Tibial artery (tissue), 4 donors: ENCODE measurements at regions not wholly inside any gene's neighbourhood (a gene's known extent, or its start where the extent isn't known, plus 50 kb on each side); places are given as distances from the start of the nearest gene placed in this dataset.
"Not testable (repeated sequence)": the region's sequence is repeated elsewhere in the genome, so short reads cannot be mapped to it uniquely, and the experiment has no call there.

Source experiments
- DNase-seq, 2 donors: peaks; one replicate each; pipeline ENCODE4 v3.0.0-alpha.2; 2019
- H3K27ac ChIP-seq, 2 donors: fragments of 200-600 bp; sonication (generic) in 1 of 2; 1 replicate in 1 of 2; 2 replicates in 1 of 2; pipeline ENCODE4 v1.5.1; 2018 to 2019; ENCODE audit warnings: mild to moderate bottlenecking in 1 of 2
- H3K27me3 ChIP-seq, 2 donors: fragments of 200-600 bp; sonication (generic) in 1 of 2; one replicate each; pipeline versions ENCODE4 v1.5.1 to v1.6.0; 2016 to 2019
- H3K36me3 ChIP-seq, 3 donors: fragments of 200-600 bp; sonication (generic) in 2 of 3; one replicate each; pipeline ENCODE4 v1.5.1; 2016 to 2019; ENCODE audit warnings: mild to moderate bottlenecking in 2 of 3
- H3K4me1 ChIP-seq, 4 donors: fragments of 200-600 bp; sonication (generic) in 2 of 4; 1 replicate in 3 of 4; 2 replicates in 1 of 4; pipeline ENCODE4 v1.5.1; 2016 to 2019
- H3K4me3 ChIP-seq, 2 donors: fragments of 200-600 bp; sonication (generic) in 1 of 2; 1 replicate in 1 of 2; 2 replicates in 1 of 2; pipeline ENCODE4 v1.5.1; 2018 to 2019; ENCODE audit warnings: mild to moderate bottlenecking in 2 of 2
- H3K9me3 ChIP-seq, 3 donors: fragments of 200-600 bp; sonication (generic) in 1 of 3; one replicate each; pipeline ENCODE4 v1.5.1; 2016 to 2019
- CTCF ChIP-seq, 2 experiments: fragments of 200-600 bp in 1 of 2; fragments of 450-650 bp in 1 of 2; IDR thresholded peaks; one replicate each; pipeline ENCODE4 v1.5.1; 2017 to 2019; ENCODE audit warnings: antibody characterized with exemption in 2 of 2, mild to moderate bottlenecking in 1 of 2, moderate library complexity in 1 of 2
- intact Hi-C: fragments of 100-400 bp; cut with DNase I; formaldehyde crosslinking; loops from one replicate; pipeline ENCODE4 v1.15.0; 2023; ENCODE audit warnings: low total_unique reads

- no peak for TF ChIP-seq CTCF (IDR thresholded peaks at IDR 0.05)
- no peak overlapping the region for H3K27ac ChIP-seq
- no peaks in the 10 kb centered on the region for H3K9me3 ChIP-seq
- H3K27me3 ChIP-seq = no peaks in the 10 kb centered on the region
- DNase-seq = no peak
- H3K4me1 ChIP-seq = no peaks in the 10 kb centered on the region
- intact Hi-C loops = no loop called here
- H3K4me3 ChIP-seq = no peak overlapping the region
- no peaks in the 10 kb centered on the region for H3K36me3 ChIP-seq
Measured at GRCh38 chr3:59237121-59237520, 187.3 kb upstream of the CFAP20DC start.

- DNase-seq = no peak
- intact Hi-C loops = no loop called here
- no peak for TF ChIP-seq CTCF (IDR thresholded peaks at IDR 0.05)
Measured at GRCh38 chr3:59235634-59236012, 185.8 kb upstream of the CFAP20DC start.

GRCh38 chr3:59234884-59235633 is 185.2 kb upstream of the CFAP20DC start:
- no peaks in the 10 kb centered on the region for H3K27me3 ChIP-seq
- no peak for DNase-seq
- no peak for TF ChIP-seq CTCF (IDR thresholded peaks at IDR 0.05)
- intact Hi-C loops = no loop called here
- H3K27ac ChIP-seq = no peak overlapping the region
- H3K4me1 ChIP-seq = no peaks in the 10 kb centered on the region
- H3K9me3 ChIP-seq = no peaks in the 10 kb centered on the region
- no peaks in the 10 kb centered on the region for H3K36me3 ChIP-seq
- H3K4me3 ChIP-seq = no peak overlapping the region

More at GRCh38 chr3:59235634-59236012, 185.8 kb upstream of the CFAP20DC start:
- no peaks in the 10 kb centered on the region for H3K4me1 ChIP-seq
- H3K27me3 ChIP-seq = no peaks in the 10 kb centered on the region
- no peak overlapping the region for H3K4me3 ChIP-seq
- H3K36me3 ChIP-seq = no peaks in the 10 kb centered on the region
- H3K27ac ChIP-seq = no peak overlapping the region
- no peaks in the 10 kb centered on the region for H3K9me3 ChIP-seq

- H3K27ac ChIP-seq, H3K4me3 ChIP-seq, H3K36me3 ChIP-seq, intact Hi-C loops, H3K27me3 ChIP-seq, H3K9me3 ChIP-seq, DNase-seq, H3K4me1 ChIP-seq: not testable (repeated sequence)
Measured at GRCh38 chr3:59230379-59230778, 180.6 kb upstream of the CFAP20DC start.

GRCh38 chr3:59213860-59214259 is 164.0 kb upstream of the CFAP20DC start:
- Histone ChIP-seq H3K9me3 (no peaks in the 10 kb centered on the region), H3K27ac (no peak overlapping the region), H3K36me3 (no peaks in the 10 kb centered on the region), H3K4me1 (no peaks in the 10 kb centered on the region), H3K4me3 (no peak overlapping the region), H3K27me3 (no peaks in the 10 kb centered on the region)
- no peak for TF ChIP-seq CTCF (IDR thresholded peaks at IDR 0.05)
- DNase-seq = no peak
- intact Hi-C loops = no loop called here

GRCh38 chr3:59212128-59212779 is 162.4 kb upstream of the CFAP20DC start:
- DNase-seq = no peak
- intact Hi-C loops = no loop called here

More at GRCh38 chr3:59212128-59212779, 162.4 kb upstream of the CFAP20DC start:
- no peak overlapping the region for H3K4me3 ChIP-seq
- H3K4me1 ChIP-seq = no peaks in the 10 kb centered on the region
- no peaks in the 10 kb centered on the region for H3K9me3 ChIP-seq
- no peaks in the 10 kb centered on the region for H3K36me3 ChIP-seq
- peak; percentile 22 to 41 for TF ChIP-seq CTCF (IDR thresholded peaks at IDR 0.05)
- no peak overlapping the region for H3K27ac ChIP-seq
- no peaks in the 10 kb centered on the region for H3K27me3 ChIP-seq
